ENCODE measurements at regions not wholly inside any gene's neighbourhood (a gene's known extent, or its start where the extent isn't known, plus 50 kb on each side); places are given as distances from the start of the nearest gene placed in this dataset.

- TF ChIP-seq EGR2 (tag by site-specific recombination; IDR thresholded peaks at IDR 0.05; ENCODE audit: low read depth) (no peak), SP2 (tag by site-specific recombination; IDR thresholded peaks at IDR 0.05) (no peak), FEZF1 (tag by site-specific recombination; IDR thresholded peaks at IDR 0.05) (no peak), ZNF777 (tag by site-specific recombination; IDR thresholded peaks at IDR 0.05; ENCODE audit: borderline replicate concordance) (no peak), ZNF560 (tag by site-specific recombination; IDR thresholded peaks at IDR 0.05; ENCODE audit: borderline replicate concordance) (no peak)
Observed at GRCh38 chr10:108072466-108072865, 908.0 kb upstream of the SORCS1 start.
